ENCODE measurements at regions not wholly inside any gene's neighbourhood (a gene's known extent, or its start where the extent isn't known, plus 50 kb on each side); places are given as distances from the start of the nearest gene placed in this dataset.

DNA sequence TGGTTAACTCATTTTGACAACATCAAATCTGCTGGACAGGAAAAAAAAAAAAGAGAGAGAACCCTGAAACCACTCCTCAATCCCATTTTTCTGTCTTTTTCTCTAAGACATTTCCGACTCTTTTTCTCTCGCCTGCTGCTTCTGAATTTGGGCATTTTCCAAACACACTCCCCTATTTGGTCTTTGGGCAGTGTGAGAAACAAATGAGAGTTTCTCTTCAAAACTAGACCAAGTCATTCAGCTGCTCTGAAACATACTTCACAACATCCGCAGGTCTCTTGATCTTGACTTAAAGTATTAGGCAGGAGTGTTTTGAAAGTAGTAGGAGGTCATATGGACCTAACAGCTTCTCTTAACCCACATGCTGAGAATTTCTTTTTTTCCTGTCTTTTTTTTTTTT, 364.8 kb upstream of the ESRRG start:
- no peaks in the 10 kb centered on the region for H3K27me3 ChIP-seq (ENCODE audit: low read depth, low read length)
- peak overlapping the region in 1 of 2 donors; percentile 56 for H3K4me3 ChIP-seq (ENCODE audit: low read depth in 1 of 2, low read length in 2 of 2)
- no peak overlapping the region for H3K27ac ChIP-seq (ENCODE audit: low read length)
- H3K9me3 ChIP-seq (ENCODE audit: control insufficient read depth in 1 of 2, low read length in 2 of 2): no peaks in the 10 kb centered on the region
- no peaks in the 10 kb centered on the region for H3K36me3 ChIP-seq (ENCODE audit: control insufficient read depth in 1 of 2, insufficient read depth in 2 of 2, low read length in 2 of 2)
- H3K4me1 ChIP-seq (ENCODE audit: control insufficient read depth in 1 of 2, insufficient read depth in 2 of 2, low read length in 2 of 2): peaks cover 0 to 4% of the 10 kb centered on the region in 2 donors

DNA sequence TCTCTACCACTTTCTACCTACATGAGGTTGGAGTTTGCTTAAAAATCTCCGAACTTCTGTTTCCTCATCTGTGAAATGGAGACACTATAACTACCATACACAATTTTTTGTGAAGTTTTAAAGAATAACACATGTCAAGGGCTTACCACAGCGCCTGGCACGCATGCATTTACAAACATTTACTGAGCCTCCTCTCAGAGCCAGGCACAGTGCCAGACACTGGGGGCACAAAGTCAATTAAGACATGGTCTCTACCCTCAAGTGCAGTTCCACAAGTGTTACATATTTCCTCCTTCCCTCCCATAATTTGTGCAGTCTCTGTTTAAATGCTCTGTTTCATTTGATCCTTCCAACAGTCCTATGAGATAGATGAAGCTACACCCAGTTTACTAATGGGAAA, 356.4 kb upstream of the ESRRG start:
- Histone ChIP-seq H3K4me3 (ENCODE audit: low read depth in 1 of 2, low read length in 2 of 2) (no peak overlapping the region), H3K4me1 (ENCODE audit: control insufficient read depth in 1 of 2, insufficient read depth in 2 of 2, low read length in 2 of 2) (peaks cover 0 to 6% of the 10 kb centered on the region in 2 donors), H3K9me3 (ENCODE audit: control insufficient read depth in 1 of 2, low read length in 2 of 2) (no peaks in the 10 kb centered on the region), H3K27me3 (ENCODE audit: low read depth, low read length) (no peaks in the 10 kb centered on the region), H3K27ac (ENCODE audit: low read length) (no peak overlapping the region), H3K36me3 (ENCODE audit: control insufficient read depth in 1 of 2, insufficient read depth in 2 of 2, low read length in 2 of 2) (no peaks in the 10 kb centered on the region)

DNA sequence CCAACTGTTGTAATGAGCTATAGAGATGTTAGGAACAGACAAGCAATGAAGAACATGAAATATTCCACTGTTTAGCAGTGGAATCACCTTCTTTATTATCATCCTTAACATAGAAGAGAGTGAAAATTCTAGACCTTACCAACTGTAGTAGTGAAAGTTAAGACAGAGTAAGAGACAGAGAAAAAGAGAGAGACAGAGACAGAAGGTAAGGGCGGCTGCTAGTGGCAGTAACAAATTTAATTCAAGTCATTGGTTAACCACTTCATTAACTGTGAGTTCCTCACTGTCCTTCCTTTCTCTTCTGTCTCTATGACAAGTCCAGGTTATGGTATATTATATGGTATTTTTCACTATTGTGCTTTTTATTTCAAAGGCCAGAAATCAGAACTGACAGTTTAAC, 355.7 kb upstream of the ESRRG start:
- peak overlapping the region in 1 of 2 donors; percentile 41 for H3K4me3 ChIP-seq (ENCODE audit: low read depth in 1 of 2, low read length in 2 of 2)
- H3K9me3 ChIP-seq (ENCODE audit: control insufficient read depth in 1 of 2, low read length in 2 of 2): no peaks in the 10 kb centered on the region
- H3K27ac ChIP-seq (ENCODE audit: low read length): no peak overlapping the region
- no peaks in the 10 kb centered on the region for H3K36me3 ChIP-seq (ENCODE audit: control insufficient read depth in 1 of 2, insufficient read depth in 2 of 2, low read length in 2 of 2)
- peaks cover 0 to 6% of the 10 kb centered on the region in 2 donors for H3K4me1 ChIP-seq (ENCODE audit: control insufficient read depth in 1 of 2, insufficient read depth in 2 of 2, low read length in 2 of 2)
- H3K27me3 ChIP-seq (ENCODE audit: low read depth, low read length): no peaks in the 10 kb centered on the region

DNA sequence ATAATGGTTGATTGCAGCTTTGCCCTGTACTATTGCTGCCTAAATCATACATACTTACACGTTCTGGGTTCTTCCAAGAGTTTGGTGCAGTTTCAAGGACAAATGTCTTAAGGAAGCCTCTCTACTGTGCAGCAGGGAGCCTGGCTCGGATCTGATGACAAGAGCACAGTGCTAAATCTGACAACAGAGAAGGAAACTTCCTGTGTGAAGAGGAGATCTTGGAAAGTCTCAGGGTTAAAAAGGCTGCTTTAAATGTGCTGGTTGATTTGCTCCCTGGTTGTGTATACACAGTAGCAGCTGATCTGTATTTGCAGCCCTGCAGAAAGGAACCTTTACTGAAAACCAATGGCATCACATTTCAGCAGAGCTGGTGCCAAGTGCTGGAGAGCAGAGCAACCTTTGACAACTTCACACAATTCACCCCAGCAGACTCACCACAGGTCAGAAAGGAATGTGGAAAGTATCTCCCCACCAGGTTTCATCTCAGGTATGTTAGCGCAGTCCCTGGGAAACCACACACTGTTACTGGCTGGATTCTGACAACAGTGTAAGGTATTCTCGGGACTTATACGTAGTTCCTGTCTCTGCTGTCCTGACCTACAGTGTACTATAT, 355.0 kb upstream of the ESRRG start:
- Histone ChIP-seq H3K4me3 (ENCODE audit: low read depth in 1 of 2, low read length in 2 of 2) (peak overlapping the region; percentile 41 to 46), H3K27ac (ENCODE audit: low read length) (no peak overlapping the region), H3K4me1 (ENCODE audit: control insufficient read depth in 1 of 2, insufficient read depth in 2 of 2, low read length in 2 of 2) (peaks cover 0 to 6% of the 10 kb centered on the region in 2 donors), H3K36me3 (ENCODE audit: control insufficient read depth in 1 of 2, insufficient read depth in 2 of 2, low read length in 2 of 2) (no peaks in the 10 kb centered on the region), H3K27me3 (ENCODE audit: low read depth, low read length) (no peaks in the 10 kb centered on the region), H3K9me3 (ENCODE audit: control insufficient read depth in 1 of 2, low read length in 2 of 2) (no peaks in the 10 kb centered on the region)

DNA sequence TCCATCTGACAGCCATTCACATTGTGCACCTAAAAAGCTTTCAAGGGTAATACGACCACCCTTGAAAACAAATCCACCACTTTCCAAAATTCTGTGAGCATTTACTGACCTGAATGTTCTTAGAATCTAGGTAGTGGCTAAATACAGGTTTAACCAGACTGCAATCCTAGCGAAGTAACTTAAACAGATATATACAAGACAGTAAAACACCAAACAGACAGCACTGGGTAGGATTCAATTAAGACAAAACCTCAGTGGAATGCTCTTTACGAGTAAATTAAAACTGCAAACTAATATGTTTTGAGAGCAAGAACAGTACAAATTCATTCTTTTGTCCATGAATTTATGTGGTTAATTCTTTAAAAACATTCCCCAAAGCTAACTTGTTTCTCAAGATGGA, 354.2 kb upstream of the ESRRG start:
- peaks cover 0 to 6% of the 10 kb centered on the region in 2 donors for H3K4me1 ChIP-seq (ENCODE audit: control insufficient read depth in 1 of 2, insufficient read depth in 2 of 2, low read length in 2 of 2)
- no peaks in the 10 kb centered on the region for H3K36me3 ChIP-seq (ENCODE audit: control insufficient read depth in 1 of 2, insufficient read depth in 2 of 2, low read length in 2 of 2)
- H3K4me3 ChIP-seq (ENCODE audit: low read depth in 1 of 2, low read length in 2 of 2): peak overlapping the region; percentile 41 to 46
- H3K27me3 ChIP-seq (ENCODE audit: low read depth, low read length): no peaks in the 10 kb centered on the region
- no peak overlapping the region for H3K27ac ChIP-seq (ENCODE audit: low read length)
- no peaks in the 10 kb centered on the region for H3K9me3 ChIP-seq (ENCODE audit: control insufficient read depth in 1 of 2, low read length in 2 of 2)

DNA sequence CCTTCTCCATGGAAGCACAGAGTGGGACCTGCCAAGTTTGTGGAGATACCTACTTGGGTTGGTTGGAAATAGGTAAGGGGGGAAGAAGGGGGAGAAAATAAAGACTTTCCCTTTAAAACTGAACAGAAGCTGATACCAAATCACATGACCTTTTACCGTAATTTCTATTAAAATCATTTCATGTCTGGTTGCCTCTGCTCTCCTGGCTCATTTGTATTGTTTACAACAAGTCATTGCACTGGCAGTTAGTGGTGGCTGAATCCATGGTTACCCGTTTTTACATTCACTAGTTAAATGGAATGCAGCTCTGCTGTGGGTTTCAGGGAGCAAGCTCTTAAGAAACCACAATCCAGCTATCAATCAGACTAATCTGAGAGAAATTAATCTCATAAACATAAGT, 353.7 kb upstream of the ESRRG start:
- Histone ChIP-seq H3K36me3 (ENCODE audit: control insufficient read depth in 1 of 2, insufficient read depth in 2 of 2, low read length in 2 of 2) (no peaks in the 10 kb centered on the region), H3K4me1 (ENCODE audit: control insufficient read depth in 1 of 2, insufficient read depth in 2 of 2, low read length in 2 of 2) (peaks cover 0 to 6% of the 10 kb centered on the region in 2 donors), H3K27ac (ENCODE audit: low read length) (no peak overlapping the region), H3K4me3 (ENCODE audit: low read depth in 1 of 2, low read length in 2 of 2) (peak overlapping the region; percentile 38 to 46), H3K27me3 (ENCODE audit: low read depth, low read length) (no peaks in the 10 kb centered on the region), H3K9me3 (ENCODE audit: control insufficient read depth in 1 of 2, low read length in 2 of 2) (no peaks in the 10 kb centered on the region)

DNA sequence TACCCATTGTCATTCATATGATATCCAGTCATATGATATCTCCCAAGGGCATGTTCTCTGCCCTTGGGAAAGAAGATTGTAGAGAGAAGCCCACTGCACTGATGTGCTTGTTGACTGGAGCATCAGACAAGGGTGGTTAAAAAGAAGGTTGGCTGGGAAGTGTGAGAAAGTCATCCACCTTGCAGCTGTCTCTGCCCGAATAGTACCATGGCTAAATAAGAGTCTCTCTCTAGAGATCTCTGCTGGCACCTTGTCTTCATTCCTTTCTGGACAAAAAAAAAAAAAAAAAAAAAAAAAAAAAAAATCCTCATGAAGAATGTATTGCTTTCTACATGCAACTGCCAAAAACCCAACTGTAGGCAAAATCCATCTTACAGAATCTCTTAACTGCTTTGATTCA, 349.7 kb upstream of the ESRRG start:
- H3K36me3 ChIP-seq (ENCODE audit: control insufficient read depth in 1 of 2, insufficient read depth in 2 of 2, low read length in 2 of 2): no peaks in the 10 kb centered on the region
- no peaks in the 10 kb centered on the region for H3K27me3 ChIP-seq (ENCODE audit: low read depth, low read length)
- no peak overlapping the region for H3K4me3 ChIP-seq (ENCODE audit: low read depth in 1 of 2, low read length in 2 of 2)
- no peaks in the 10 kb centered on the region for H3K9me3 ChIP-seq (ENCODE audit: control insufficient read depth in 1 of 2, low read length in 2 of 2)
- H3K27ac ChIP-seq (ENCODE audit: low read length): no peak overlapping the region
- peaks cover 0 to 6% of the 10 kb centered on the region in 2 donors for H3K4me1 ChIP-seq (ENCODE audit: control insufficient read depth in 1 of 2, insufficient read depth in 2 of 2, low read length in 2 of 2)

DNA sequence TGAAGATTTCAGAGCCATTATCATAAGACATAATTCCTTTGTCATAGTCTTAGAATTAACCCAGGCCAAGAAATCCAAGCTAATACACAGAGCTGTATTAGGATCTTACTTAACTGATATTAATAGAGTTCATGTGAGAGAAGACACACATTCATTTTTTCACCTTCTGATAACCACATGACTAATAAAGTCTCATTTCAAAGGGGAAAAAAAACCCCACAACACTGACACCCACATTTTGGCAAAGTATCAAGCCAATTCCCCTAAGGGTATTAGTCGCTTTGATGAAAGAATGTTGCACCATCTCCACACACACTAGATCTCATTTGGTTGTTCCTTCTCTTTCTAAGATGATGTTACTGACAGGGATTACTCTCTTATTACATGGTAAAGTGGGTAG, 344.4 kb upstream of the ESRRG start:
- H3K9me3 ChIP-seq (ENCODE audit: control insufficient read depth in 1 of 2, low read length in 2 of 2): no peaks in the 10 kb centered on the region
- no peaks in the 10 kb centered on the region for H3K36me3 ChIP-seq (ENCODE audit: control insufficient read depth in 1 of 2, insufficient read depth in 2 of 2, low read length in 2 of 2)
- H3K27me3 ChIP-seq (ENCODE audit: low read depth, low read length): no peaks in the 10 kb centered on the region
- H3K4me1 ChIP-seq (ENCODE audit: control insufficient read depth in 1 of 2, insufficient read depth in 2 of 2, low read length in 2 of 2): no peaks in the 10 kb centered on the region
- no peak overlapping the region for H3K4me3 ChIP-seq (ENCODE audit: low read depth in 1 of 2, low read length in 2 of 2)
- H3K27ac ChIP-seq (ENCODE audit: low read length): no peak overlapping the region

DNA sequence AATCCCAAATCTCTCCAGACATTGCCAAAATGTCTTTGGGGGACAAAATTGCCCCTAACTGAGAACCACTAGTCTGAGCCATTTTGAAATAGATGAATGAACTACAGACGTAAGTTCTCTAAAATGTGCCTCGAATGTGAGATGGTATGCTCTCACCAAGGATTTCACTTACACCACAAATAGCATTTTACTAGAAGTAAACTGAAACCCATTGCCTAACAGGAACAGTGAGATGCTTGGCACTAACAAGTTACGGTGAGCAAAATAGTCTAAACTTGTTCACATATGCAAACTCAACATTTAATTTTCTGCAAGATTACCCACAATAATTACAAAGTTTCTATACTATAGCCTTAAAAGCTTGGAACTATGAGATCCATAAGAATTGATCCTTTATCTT, 343.6 kb upstream of the ESRRG start:
- Histone ChIP-seq H3K9me3 (ENCODE audit: control insufficient read depth in 1 of 2, low read length in 2 of 2) (no peaks in the 10 kb centered on the region), H3K27me3 (ENCODE audit: low read depth, low read length) (no peaks in the 10 kb centered on the region), H3K27ac (ENCODE audit: low read length) (no peak overlapping the region), H3K36me3 (ENCODE audit: control insufficient read depth in 1 of 2, insufficient read depth in 2 of 2, low read length in 2 of 2) (no peaks in the 10 kb centered on the region), H3K4me3 (ENCODE audit: low read depth in 1 of 2, low read length in 2 of 2) (no peak overlapping the region), H3K4me1 (ENCODE audit: control insufficient read depth in 1 of 2, insufficient read depth in 2 of 2, low read length in 2 of 2) (no peaks in the 10 kb centered on the region)

DNA sequence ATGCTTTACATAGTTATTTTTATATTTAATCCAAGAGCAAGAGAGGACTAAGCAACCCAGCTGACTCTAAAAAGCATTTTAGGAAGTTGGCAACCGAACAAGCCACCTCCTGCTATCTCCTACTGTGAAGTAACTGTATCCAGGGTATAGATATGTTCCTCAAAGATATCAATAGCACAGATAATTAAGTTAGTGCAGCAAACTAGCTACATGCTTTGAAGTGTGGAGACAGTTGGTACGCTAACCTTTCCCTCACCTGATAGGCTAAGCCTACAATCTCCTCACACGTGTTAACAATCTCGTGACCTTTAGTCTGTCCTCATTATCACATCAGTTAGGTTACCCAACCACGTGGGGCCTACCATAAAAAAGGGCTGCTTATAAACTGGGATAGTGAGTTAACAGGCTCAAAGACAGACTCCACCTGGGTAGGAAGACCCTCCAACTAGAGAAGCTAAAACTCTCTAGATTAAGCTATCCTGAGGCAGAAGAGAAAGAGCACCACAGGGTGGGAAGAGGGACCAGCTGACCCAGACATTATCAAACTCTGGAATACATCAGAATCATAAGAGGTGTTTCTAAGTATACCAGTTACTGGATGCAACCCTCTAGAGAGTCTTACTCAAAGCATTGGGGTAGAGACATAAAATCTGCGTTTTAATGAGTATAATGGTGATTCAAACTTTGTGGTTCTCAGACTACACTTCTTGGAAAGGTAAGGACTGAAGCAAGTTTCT, 340.1 kb upstream of the ESRRG start:
- H3K4me3 ChIP-seq (ENCODE audit: low read depth in 1 of 2, low read length in 2 of 2): no peak overlapping the region
- no peak overlapping the region for H3K27ac ChIP-seq (ENCODE audit: low read length)
- H3K27me3 ChIP-seq (ENCODE audit: low read depth, low read length): no peaks in the 10 kb centered on the region
- H3K36me3 ChIP-seq (ENCODE audit: control insufficient read depth in 1 of 2, insufficient read depth in 2 of 2, low read length in 2 of 2): no peaks in the 10 kb centered on the region
- H3K4me1 ChIP-seq (ENCODE audit: control insufficient read depth in 1 of 2, insufficient read depth in 2 of 2, low read length in 2 of 2): no peaks in the 10 kb centered on the region
- H3K9me3 ChIP-seq (ENCODE audit: control insufficient read depth in 1 of 2, low read length in 2 of 2): no peaks in the 10 kb centered on the region

DNA sequence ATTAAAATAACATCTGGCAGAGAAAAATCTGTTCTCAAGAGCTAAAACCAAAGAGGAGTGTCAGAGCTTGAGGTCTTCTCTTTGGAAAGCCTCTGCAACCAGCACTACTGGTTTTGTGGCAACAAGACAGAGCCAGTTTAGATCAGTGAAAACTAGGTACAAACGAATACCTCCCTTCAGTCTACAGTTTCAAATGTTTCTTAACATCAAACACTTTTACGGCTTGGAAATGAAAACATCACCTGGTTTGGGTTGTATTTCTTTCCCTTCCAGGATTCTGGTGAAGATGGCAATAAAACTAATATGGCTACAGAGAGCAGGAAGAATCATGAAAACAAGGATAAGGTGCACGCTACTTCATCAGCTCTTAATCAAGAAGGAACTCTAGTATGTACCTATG, 339.4 kb upstream of the ESRRG start:
- H3K27ac ChIP-seq (ENCODE audit: low read length): no peak overlapping the region
- H3K4me3 ChIP-seq (ENCODE audit: low read depth in 1 of 2, low read length in 2 of 2): no peak overlapping the region

DNA sequence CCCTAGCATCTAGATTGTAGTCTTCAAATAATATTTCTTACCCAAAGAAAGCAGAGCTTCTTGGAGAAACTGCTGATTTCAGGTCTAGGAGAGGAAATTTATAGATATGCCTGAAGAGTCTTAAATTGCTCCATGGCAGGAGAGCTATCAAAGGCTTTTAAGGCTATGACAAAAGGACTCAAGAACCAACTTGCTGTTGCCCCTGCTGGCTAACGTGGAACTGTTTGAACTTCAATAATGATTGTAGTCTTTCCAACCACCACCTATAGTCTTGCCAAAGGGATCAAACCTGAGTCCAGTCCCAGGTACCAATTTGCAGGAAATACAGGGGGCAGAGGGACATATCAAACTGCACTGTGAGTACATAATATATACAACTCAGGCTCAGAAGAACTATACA, 336.2 kb upstream of the ESRRG start:
- H3K27ac ChIP-seq (ENCODE audit: low read length): no peak overlapping the region
- H3K4me1 ChIP-seq (ENCODE audit: control insufficient read depth in 1 of 2, insufficient read depth in 2 of 2, low read length in 2 of 2): no peaks in the 10 kb centered on the region
- H3K36me3 ChIP-seq (ENCODE audit: control insufficient read depth in 1 of 2, insufficient read depth in 2 of 2, low read length in 2 of 2): no peaks in the 10 kb centered on the region
- H3K4me3 ChIP-seq (ENCODE audit: low read depth in 1 of 2, low read length in 2 of 2): no peak overlapping the region
- no peaks in the 10 kb centered on the region for H3K9me3 ChIP-seq (ENCODE audit: control insufficient read depth in 1 of 2, low read length in 2 of 2)
- no peaks in the 10 kb centered on the region for H3K27me3 ChIP-seq (ENCODE audit: low read depth, low read length)

More for the DNA sequence above, 339.4 kb upstream of the ESRRG start:
- Histone ChIP-seq H3K9me3 (ENCODE audit: control insufficient read depth in 1 of 2, low read length in 2 of 2) (no peaks in the 10 kb centered on the region), H3K27me3 (ENCODE audit: low read depth, low read length) (no peaks in the 10 kb centered on the region), H3K4me1 (ENCODE audit: control insufficient read depth in 1 of 2, insufficient read depth in 2 of 2, low read length in 2 of 2) (no peaks in the 10 kb centered on the region), H3K36me3 (ENCODE audit: control insufficient read depth in 1 of 2, insufficient read depth in 2 of 2, low read length in 2 of 2) (no peaks in the 10 kb centered on the region)

All from muscle layer of duodenum (tissue), 2 donors.